Glutamatergic neuron (in vitro differentiated cells): ENCODE measurements at regions not wholly inside any gene's neighbourhood (a gene's known extent, or its start where the extent isn't known, plus 50 kb on each side); places are given as distances from the start of the nearest gene placed in this dataset.
A peak's percentile ranks its signal among the peaks of the same experiment; 100 is the strongest.

Experiments used
- DNase-seq: peaks from one replicate; pipeline ENCODE4 v3.0.0; 2022
- H3K27ac Mint-ChIP-seq: one replicate; pipeline ENCODE4 v1.8.0; 2020; ENCODE audit warnings: mild to moderate bottlenecking, mixed read lengths, inconsistent platforms; ENCODE audit not compliant: unreplicated experiment
- H3K27me3 Mint-ChIP-seq: one replicate; pipeline ENCODE4 v1.8.0; 2020; ENCODE audit warnings: mild to moderate bottlenecking, moderate library complexity, mixed read lengths, inconsistent platforms; ENCODE audit not compliant: unreplicated experiment
- H3K36me3 Mint-ChIP-seq: one replicate; pipeline ENCODE4 v1.8.0; 2020; ENCODE audit warnings: mild to moderate bottlenecking, mixed read lengths, inconsistent platforms; ENCODE audit not compliant: unreplicated experiment
- H3K4me1 Mint-ChIP-seq: one replicate; pipeline ENCODE4 v1.8.0; 2020; ENCODE audit warnings: mild to moderate bottlenecking, low read depth, mixed read lengths, inconsistent platforms; ENCODE audit not compliant: unreplicated experiment
- H3K4me3 Mint-ChIP-seq: one replicate; pipeline ENCODE4 v1.8.0; 2020; ENCODE audit warnings: mild to moderate bottlenecking, mixed read lengths, inconsistent platforms; ENCODE audit not compliant: unreplicated experiment
- H3K9me3 Mint-ChIP-seq: one replicate; pipeline ENCODE4 v1.8.0; 2020; ENCODE audit warnings: mild to moderate bottlenecking, moderate library complexity, mixed read lengths, inconsistent platforms; ENCODE audit not compliant: unreplicated experiment
- TF ChIP-seq, protein P1 (sequence below): fragments of 200-600 bp; sonication (generic); IDR thresholded peaks from one replicate; pipeline ENCODE4 v1.5.0; 2021; ENCODE audit not compliant: partially characterized antibody, unreplicated experiment

- TF ChIP-seq, protein P1, sequence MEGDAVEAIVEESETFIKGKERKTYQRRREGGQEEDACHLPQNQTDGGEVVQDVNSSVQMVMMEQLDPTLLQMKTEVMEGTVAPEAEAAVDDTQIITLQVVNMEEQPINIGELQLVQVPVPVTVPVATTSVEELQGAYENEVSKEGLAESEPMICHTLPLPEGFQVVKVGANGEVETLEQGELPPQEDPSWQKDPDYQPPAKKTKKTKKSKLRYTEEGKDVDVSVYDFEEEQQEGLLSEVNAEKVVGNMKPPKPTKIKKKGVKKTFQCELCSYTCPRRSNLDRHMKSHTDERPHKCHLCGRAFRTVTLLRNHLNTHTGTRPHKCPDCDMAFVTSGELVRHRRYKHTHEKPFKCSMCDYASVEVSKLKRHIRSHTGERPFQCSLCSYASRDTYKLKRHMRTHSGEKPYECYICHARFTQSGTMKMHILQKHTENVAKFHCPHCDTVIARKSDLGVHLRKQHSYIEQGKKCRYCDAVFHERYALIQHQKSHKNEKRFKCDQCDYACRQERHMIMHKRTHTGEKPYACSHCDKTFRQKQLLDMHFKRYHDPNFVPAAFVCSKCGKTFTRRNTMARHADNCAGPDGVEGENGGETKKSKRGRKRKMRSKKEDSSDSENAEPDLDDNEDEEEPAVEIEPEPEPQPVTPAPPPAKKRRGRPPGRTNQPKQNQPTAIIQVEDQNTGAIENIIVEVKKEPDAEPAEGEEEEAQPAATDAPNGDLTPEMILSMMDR = no peak
- no peak overlapping the region for H3K27ac Mint-ChIP-seq
- H3K9me3 Mint-ChIP-seq = no peaks in the 10 kb centered on the region
- DNase-seq = no peak
- H3K4me1 Mint-ChIP-seq = no peaks in the 10 kb centered on the region
- no peak overlapping the region for H3K4me3 Mint-ChIP-seq
- H3K36me3 Mint-ChIP-seq = no peaks in the 10 kb centered on the region
- no peaks in the 10 kb centered on the region for H3K27me3 Mint-ChIP-seq
Measured at GRCh38 chr2:37568565-37568964, 102.9 kb downstream of the CDC42EP3 start.

GRCh38 chr2:37569131-37569823, 102.2 kb downstream of the CDC42EP3 start:
- Mint-ChIP-seq H3K4me3 (no peak overlapping the region), H3K27ac (no peak overlapping the region), H3K9me3 (no peaks in the 10 kb centered on the region), H3K4me1 (no peaks in the 10 kb centered on the region), H3K27me3 (no peaks in the 10 kb centered on the region), H3K36me3 (no peaks in the 10 kb centered on the region)
- TF ChIP-seq, protein P1 = no peak
- no peak for DNase-seq

DNA sequence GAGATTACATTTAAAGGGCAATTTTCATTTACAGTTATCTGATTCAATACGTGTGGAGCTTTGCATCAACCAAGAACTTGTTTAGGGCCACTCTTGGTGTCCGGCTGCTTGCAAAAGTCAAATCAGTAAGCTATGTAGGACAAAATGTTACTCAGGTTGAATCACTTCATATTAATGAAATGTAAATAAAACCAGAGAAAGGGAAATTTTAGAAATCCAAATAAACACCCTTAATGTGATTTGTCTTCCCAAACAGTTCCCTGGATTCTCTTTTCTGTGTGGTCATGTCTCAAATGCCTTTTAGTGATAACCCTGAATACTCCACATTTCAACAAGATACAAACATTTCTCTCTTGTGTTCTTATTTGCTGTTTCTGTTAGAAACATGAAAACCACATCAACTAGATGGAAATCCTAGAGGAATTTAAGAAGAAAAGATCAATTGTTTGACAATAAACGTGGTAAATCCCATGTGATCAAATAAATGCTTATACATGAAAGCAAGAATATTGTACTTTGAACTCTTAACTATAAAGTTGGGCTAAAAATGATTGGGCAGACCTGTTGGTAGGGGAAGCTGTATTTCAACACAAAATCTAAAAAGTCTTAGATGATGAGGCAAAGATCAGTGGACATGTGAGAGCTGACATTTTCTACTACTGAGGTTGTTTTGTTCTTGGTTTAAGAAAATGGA, 101.3 kb downstream of the CDC42EP3 start:
- TF ChIP-seq, protein P1 = no peak
- Mint-ChIP-seq H3K4me1 (no peaks in the 10 kb centered on the region), H3K9me3 (no peaks in the 10 kb centered on the region), H3K4me3 (no peak overlapping the region), H3K36me3 (no peaks in the 10 kb centered on the region), H3K27me3 (no peaks in the 10 kb centered on the region), H3K27ac (no peak overlapping the region)
- DNase-seq = no peak

GRCh38 chr2:37570773-37571586, 100.5 kb downstream of the CDC42EP3 start:
- DNase-seq = no peak
- H3K4me3 Mint-ChIP-seq = no peak overlapping the region
- no peaks in the 10 kb centered on the region for H3K9me3 Mint-ChIP-seq
- TF ChIP-seq, protein P1 = no peak
- H3K4me1 Mint-ChIP-seq = no peaks in the 10 kb centered on the region
- no peaks in the 10 kb centered on the region for H3K36me3 Mint-ChIP-seq
- H3K27ac Mint-ChIP-seq = peak overlapping the region; percentile 2
- no peaks in the 10 kb centered on the region for H3K27me3 Mint-ChIP-seq
